ENCODE measurements at regions not wholly inside any gene's neighbourhood (a gene's known extent, or its start where the extent isn't known, plus 50 kb on each side); places are given as distances from the start of the nearest gene placed in this dataset.

DNA sequence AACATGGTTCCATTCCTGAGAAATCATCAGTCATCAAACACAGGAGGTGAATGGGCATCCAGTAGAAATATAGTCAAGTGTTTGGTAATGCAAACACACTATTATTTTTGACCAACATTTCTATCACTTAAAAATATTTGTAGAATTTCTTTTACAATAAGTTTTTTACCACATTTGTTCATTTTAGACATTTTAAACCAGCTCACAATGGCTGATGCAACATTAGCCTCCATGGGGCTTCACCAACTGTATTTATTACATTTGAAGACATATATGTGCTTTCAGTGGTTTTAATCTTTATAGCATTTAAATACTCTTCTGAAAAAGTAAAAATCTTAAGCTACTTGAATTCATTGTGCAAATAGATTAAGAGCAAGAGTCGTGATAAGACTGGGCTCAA lies 1201.4 kb upstream of the TMEM132C start:
- Histone ChIP-seq H3K36me3 (ENCODE audit: control insufficient read depth in 2 of 2, insufficient read depth in 2 of 2, low read length in 1 of 2) (no peaks in the 10 kb centered on the region), H3K9me3 (replicated peaks; ENCODE audit: control insufficient read depth, insufficient read depth, low read length) (no peaks in the 10 kb centered on the region; the same call in 2 of the 3 replicates), H3K4me1 (ENCODE audit: control insufficient read depth, insufficient read depth, low read length) (no peaks in the 10 kb centered on the region), H3K79me2 (ENCODE audit: control insufficient read depth, insufficient read depth, low read length) (no peaks in the 10 kb centered on the region), H3K4me3 (no peak overlapping the region), H3K4me2 (ENCODE audit: control insufficient read depth, insufficient read depth) (no peak overlapping the region), H3K27me3 (replicated peaks in 1 of 2; ENCODE audit: control insufficient read depth in 2 of 2, insufficient read depth in 2 of 2, low read length in 1 of 2) (no peaks in the 10 kb centered on the region), H4K20me1 (ENCODE audit: control insufficient read depth, insufficient read depth) (no peaks in the 10 kb centered on the region), H3K9ac (ENCODE audit: control insufficient read depth, insufficient read depth, low read length) (no peak overlapping the region), H3K27ac (ENCODE audit: control insufficient read depth, insufficient read depth) (no peak overlapping the region), H2AFZ (ENCODE audit: control insufficient read depth, low read depth, low read length) (no peak overlapping the region)
- in situ Hi-C loops (cut with MboI) = no loop called here
- 0% methylated on average over 1 of the region's 1 CpG for WGBS (ENCODE audit: insufficient coverage, insufficient replicate concordance, low lambda C conversion rate, missing lambda C conversion rate)
- intact Hi-C loops (cut with micrococcal nuclease; ENCODE audit: unreplicated experiment) = no loop called here
- no peak for ATAC-seq
- no peak for FAIRE-seq
- TF ChIP-seq, protein P1, sequence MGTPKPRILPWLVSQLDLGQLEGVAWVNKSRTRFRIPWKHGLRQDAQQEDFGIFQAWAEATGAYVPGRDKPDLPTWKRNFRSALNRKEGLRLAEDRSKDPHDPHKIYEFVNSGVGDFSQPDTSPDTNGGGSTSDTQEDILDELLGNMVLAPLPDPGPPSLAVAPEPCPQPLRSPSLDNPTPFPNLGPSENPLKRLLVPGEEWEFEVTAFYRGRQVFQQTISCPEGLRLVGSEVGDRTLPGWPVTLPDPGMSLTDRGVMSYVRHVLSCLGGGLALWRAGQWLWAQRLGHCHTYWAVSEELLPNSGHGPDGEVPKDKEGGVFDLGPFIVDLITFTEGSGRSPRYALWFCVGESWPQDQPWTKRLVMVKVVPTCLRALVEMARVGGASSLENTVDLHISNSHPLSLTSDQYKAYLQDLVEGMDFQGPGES (IDR thresholded peaks at IDR 0.05) = no peak
- TF ChIP-seq SMAD5 (IDR thresholded peaks at IDR 0.05; ENCODE audit: low read depth) = no peak
- TF ChIP-seq, protein P2, sequence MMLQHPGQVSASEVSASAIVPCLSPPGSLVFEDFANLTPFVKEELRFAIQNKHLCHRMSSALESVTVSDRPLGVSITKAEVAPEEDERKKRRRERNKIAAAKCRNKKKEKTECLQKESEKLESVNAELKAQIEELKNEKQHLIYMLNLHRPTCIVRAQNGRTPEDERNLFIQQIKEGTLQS (IDR thresholded peaks at IDR 0.05; ENCODE audit: borderline replicate concordance, extremely low read depth, low read depth, low read length) = no peak
- ChIA-PET CTCF (interaction anchor here (0.5 to 3.1 kb wide), 2 partner anchors 10 to 12 kb away, joined by 3 to 9 read pairs; no protein-coding TSS in a partner anchor), RAD21 (ENCODE audit: unreplicated experiment) (no interaction called here), POLR2A (no interaction called here), SMC1A (ENCODE audit: uncharacterized antibody, unreplicated experiment) (interaction anchor here (0.9 to 1.8 kb wide), 2 partner anchors 13 to 140 kb away, joined by 3 to 5 read pairs; no protein-coding TSS in a partner anchor)
- DNase-seq (ENCODE audit: low read depth, low spot score) = no peak
- no TSS peak for BruUV-seq (replicated peaks)

DNA sequence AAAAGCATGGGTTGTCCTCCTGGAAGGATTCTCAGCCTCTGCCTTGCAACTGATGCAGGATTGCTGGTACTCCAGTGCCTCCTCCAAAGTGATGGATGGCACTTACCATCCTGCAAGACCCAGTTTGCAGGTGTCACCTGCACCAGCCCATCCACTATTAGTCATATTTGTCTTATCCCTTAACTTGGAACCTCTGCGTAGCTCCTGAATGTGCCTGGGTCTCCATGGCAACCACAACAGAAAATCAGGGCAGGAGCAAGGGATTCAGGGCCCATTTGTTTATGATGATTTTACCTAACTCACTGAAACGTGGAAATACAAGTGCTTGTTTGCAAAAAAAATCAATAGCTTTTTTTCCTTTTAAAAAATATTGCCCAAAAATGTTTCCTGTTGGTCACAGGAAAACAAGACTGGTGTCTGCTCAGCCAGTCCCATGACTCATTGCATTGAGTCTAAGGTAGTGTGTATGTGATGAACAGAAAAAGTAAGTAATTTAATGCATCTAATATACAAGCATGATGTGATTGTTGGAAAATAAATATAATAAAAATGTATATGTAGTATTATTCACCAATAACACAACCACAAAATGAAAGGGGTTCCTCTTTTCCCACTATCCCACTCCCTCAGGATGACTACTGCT lies 1196.3 kb upstream of the TMEM132C start:
- intact Hi-C loops (cut with micrococcal nuclease; ENCODE audit: unreplicated experiment) = no loop called here
- TF ChIP-seq KAT2A (conservative IDR thresholded peaks at IDR 0.05; ENCODE audit: control insufficient read depth, low read depth, low read length) (no peak), RAD21 (IDR thresholded peaks at IDR 0.05; ENCODE audit: insufficient read depth, low read depth, low read length) (no peak), SMAD5 (IDR thresholded peaks at IDR 0.05; ENCODE audit: low read depth) (no peak), JUNB (IDR thresholded peaks at IDR 0.05) (no peak), ZSCAN29 (IDR thresholded peaks at IDR 0.05) (no peak), NBN (IDR thresholded peaks at IDR 0.05) (no peak), TCF12 (IDR thresholded peaks at IDR 0.05; ENCODE audit: low read depth, low read length) (no peak)
- TF ChIP-seq, protein P3, sequence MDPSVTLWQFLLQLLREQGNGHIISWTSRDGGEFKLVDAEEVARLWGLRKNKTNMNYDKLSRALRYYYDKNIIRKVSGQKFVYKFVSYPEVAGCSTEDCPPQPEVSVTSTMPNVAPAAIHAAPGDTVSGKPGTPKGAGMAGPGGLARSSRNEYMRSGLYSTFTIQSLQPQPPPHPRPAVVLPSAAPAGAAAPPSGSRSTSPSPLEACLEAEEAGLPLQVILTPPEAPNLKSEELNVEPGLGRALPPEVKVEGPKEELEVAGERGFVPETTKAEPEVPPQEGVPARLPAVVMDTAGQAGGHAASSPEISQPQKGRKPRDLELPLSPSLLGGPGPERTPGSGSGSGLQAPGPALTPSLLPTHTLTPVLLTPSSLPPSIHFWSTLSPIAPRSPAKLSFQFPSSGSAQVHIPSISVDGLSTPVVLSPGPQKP (IDR thresholded peaks at IDR 0.05; ENCODE audit: low read depth, low read length) = no peak
- TF ChIP-seq, protein P4, sequence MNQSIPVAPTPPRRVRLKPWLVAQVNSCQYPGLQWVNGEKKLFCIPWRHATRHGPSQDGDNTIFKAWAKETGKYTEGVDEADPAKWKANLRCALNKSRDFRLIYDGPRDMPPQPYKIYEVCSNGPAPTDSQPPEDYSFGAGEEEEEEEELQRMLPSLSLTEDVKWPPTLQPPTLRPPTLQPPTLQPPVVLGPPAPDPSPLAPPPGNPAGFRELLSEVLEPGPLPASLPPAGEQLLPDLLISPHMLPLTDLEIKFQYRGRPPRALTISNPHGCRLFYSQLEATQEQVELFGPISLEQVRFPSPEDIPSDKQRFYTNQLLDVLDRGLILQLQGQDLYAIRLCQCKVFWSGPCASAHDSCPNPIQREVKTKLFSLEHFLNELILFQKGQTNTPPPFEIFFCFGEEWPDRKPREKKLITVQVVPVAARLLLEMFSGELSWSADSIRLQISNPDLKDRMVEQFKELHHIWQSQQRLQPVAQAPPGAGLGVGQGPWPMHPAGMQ (IDR thresholded peaks at IDR 0.05; ENCODE audit: borderline replicate concordance) = no peak
- TF ChIP-seq, protein P5, sequence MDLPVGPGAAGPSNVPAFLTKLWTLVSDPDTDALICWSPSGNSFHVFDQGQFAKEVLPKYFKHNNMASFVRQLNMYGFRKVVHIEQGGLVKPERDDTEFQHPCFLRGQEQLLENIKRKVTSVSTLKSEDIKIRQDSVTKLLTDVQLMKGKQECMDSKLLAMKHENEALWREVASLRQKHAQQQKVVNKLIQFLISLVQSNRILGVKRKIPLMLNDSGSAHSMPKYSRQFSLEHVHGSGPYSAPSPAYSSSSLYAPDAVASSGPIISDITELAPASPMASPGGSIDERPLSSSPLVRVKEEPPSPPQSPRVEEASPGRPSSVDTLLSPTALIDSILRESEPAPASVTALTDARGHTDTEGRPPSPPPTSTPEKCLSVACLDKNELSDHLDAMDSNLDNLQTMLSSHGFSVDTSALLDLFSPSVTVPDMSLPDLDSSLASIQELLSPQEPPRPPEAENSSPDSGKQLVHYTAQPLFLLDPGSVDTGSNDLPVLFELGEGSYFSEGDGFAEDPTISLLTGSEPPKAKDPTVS (IDR thresholded peaks at IDR 0.05; ENCODE audit: low read depth, low read length) = no peak

More for the DNA sequence above, 1196.3 kb upstream of the TMEM132C start:
- no peaks in the 10 kb centered on the region for H3K27me3 ChIP-seq (replicated peaks in 1 of 2; ENCODE audit: control insufficient read depth in 2 of 2, insufficient read depth in 2 of 2, low read length in 1 of 2)
- ChIA-PET CTCF (interaction anchor here (1.4 kb wide), 1 partner anchor 38 kb away, joined by 5 read pairs; no protein-coding TSS in a partner anchor), RAD21 (ENCODE audit: unreplicated experiment) (no interaction called here), POLR2A (no interaction called here), SMC1A (ENCODE audit: uncharacterized antibody, unreplicated experiment) (no interaction called here)
- H3K9me3 ChIP-seq (replicated peaks; ENCODE audit: control insufficient read depth, insufficient read depth, low read length) = no peaks in the 10 kb centered on the region; the same call in 2 of the 3 replicates
- H2AFZ ChIP-seq (ENCODE audit: control insufficient read depth, low read depth, low read length) = no peak overlapping the region
- 2% methylated on average over 2 of the region's 2 CpGs for WGBS (ENCODE audit: insufficient coverage, insufficient replicate concordance, low lambda C conversion rate, missing lambda C conversion rate)
- DNase-seq (ENCODE audit: low read depth, low spot score) (no peak), ATAC-seq (no peak), FAIRE-seq (no peak)
- H3K4me1 ChIP-seq (ENCODE audit: control insufficient read depth, insufficient read depth, low read length) = no peaks in the 10 kb centered on the region
- H3K9ac ChIP-seq (ENCODE audit: control insufficient read depth, insufficient read depth, low read length) = no peak overlapping the region
- no peaks in the 10 kb centered on the region for H3K36me3 ChIP-seq (ENCODE audit: control insufficient read depth in 2 of 2, insufficient read depth in 2 of 2, low read length in 1 of 2)
- no peaks in the 10 kb centered on the region for H4K20me1 ChIP-seq (ENCODE audit: control insufficient read depth, insufficient read depth)
- in situ Hi-C loops (cut with MboI) = no loop called here
- H3K27ac ChIP-seq (ENCODE audit: control insufficient read depth, insufficient read depth) = no peak overlapping the region
- no peaks in the 10 kb centered on the region for H3K79me2 ChIP-seq (ENCODE audit: control insufficient read depth, insufficient read depth, low read length)
- no peak overlapping the region for H3K4me2 ChIP-seq (ENCODE audit: control insufficient read depth, insufficient read depth)
- H3K4me3 ChIP-seq = no peak overlapping the region
- no TSS peak for BruUV-seq (replicated peaks)
